Keratinocyte (primary cell): ENCODE measurements at regions not wholly inside any gene's neighbourhood (a gene's known extent, or its start where the extent isn't known, plus 50 kb on each side); places are given as distances from the start of the nearest gene placed in this dataset.

ENCODE experiments used
- DNase-seq: peaks from one replicate; pipeline ENCODE4 v3.0.0-alpha.2; 2011; ENCODE audit warnings: low read depth, missing footprints, low spot score
- FAIRE-seq: peaks from 2 replicates; lab custom pipeline; 2011; peaks lifted over from hg19 to GRCh38; lab: Jason Lieb, UNC
- H2AFZ ChIP-seq: 2 replicates; pipeline ENCODE4 v1.6.0; 2012; ENCODE audit warnings: low read length, control low read depth, inconsistent platforms; ENCODE audit not compliant: control insufficient read depth
- H3K27ac ChIP-seq: 2 replicates; pipeline ENCODE4 v1.5.1; 2011; ENCODE audit warnings: low read length; ENCODE audit not compliant: control insufficient read depth, insufficient read depth
- H3K27me3 ChIP-seq: 3 replicates; pipeline ENCODE4 v1.6.0; 2011; ENCODE audit warnings: low read length; ENCODE audit not compliant: control insufficient read depth, insufficient read depth; ENCODE audit errors: extremely low read depth
- H3K36me3 ChIP-seq, 2 experiments: 2 replicates in 1 of 2; 3 replicates in 1 of 2; pipeline ENCODE4 v1.5.1; 2011; ENCODE audit warnings: low read length in 2 of 2, mild to moderate bottlenecking in 1 of 2; ENCODE audit not compliant: control insufficient read depth in 2 of 2, insufficient read depth in 2 of 2; ENCODE audit errors: extremely low read depth in 1 of 2
- H3K4me1 ChIP-seq: 3 replicates; pipeline ENCODE4 v1.5.1; 2011; ENCODE audit warnings: low read length; ENCODE audit not compliant: control insufficient read depth, insufficient read depth; ENCODE audit errors: extremely low read depth
- H3K4me2 ChIP-seq: 3 replicates; pipeline ENCODE4 v1.6.0; 2011; ENCODE audit warnings: low read depth, low read length; ENCODE audit not compliant: control insufficient read depth, insufficient read depth; ENCODE audit errors: extremely low read depth
- H3K4me3 ChIP-seq, 3 experiments: fragments of 200-600 bp in 1 of 3; sonication (generic) in 1 of 3; 2 replicates in 2 of 3; 3 replicates in 1 of 3; pipeline ENCODE4 v1.5.1; 2011 to 2016; ENCODE audit warnings: low read length in 3 of 3, mild to moderate bottlenecking in 3 of 3, control low read depth in 2 of 3, inconsistent platforms in 1 of 3, low read depth in 1 of 3, mixed read lengths in 1 of 3, mixed run types in 1 of 3, moderate library complexity in 1 of 3; ENCODE audit not compliant: control insufficient read depth in 2 of 3, insufficient read depth in 2 of 3; ENCODE audit errors: extremely low read depth in 1 of 3
- H3K79me2 ChIP-seq: 2 replicates; pipeline ENCODE4 v1.6.0; 2012; ENCODE audit warnings: low read length; ENCODE audit not compliant: control insufficient read depth, insufficient read depth
- H3K9ac ChIP-seq: 3 replicates; pipeline ENCODE4 v1.6.0; 2011; ENCODE audit warnings: low read length; ENCODE audit not compliant: control insufficient read depth, insufficient read depth; ENCODE audit errors: extremely low read depth
- H3K9me1 ChIP-seq: 3 replicates; pipeline ENCODE4 v1.6.0; 2011; ENCODE audit warnings: low read length; ENCODE audit not compliant: control insufficient read depth, insufficient read depth; ENCODE audit errors: extremely low read depth
- H3K9me3 ChIP-seq: 2 replicates; pipeline ENCODE4 v1.5.1; 2012; ENCODE audit warnings: low read depth, low read length; ENCODE audit not compliant: control insufficient read depth
- H4K20me1 ChIP-seq: 3 replicates; pipeline ENCODE4 v1.6.0; 2011; ENCODE audit warnings: low read length; ENCODE audit not compliant: control insufficient read depth, insufficient read depth; ENCODE audit errors: extremely low read depth
- CTCF ChIP-seq, 3 experiments: IDR thresholded peaks in 1 of 3; conservative IDR thresholded peaks in 1 of 3; optimal IDR thresholded peaks in 1 of 3; 2 replicates in 2 of 3; 3 replicates in 1 of 3; pipeline versions ENCODE3 to v1.5.1; 2011; ENCODE audit warnings: low read length in 3 of 3, mild to moderate bottlenecking in 3 of 3, moderate library complexity in 2 of 3, control low read depth in 1 of 3, inconsistent platforms in 1 of 3; ENCODE audit not compliant: insufficient read depth in 2 of 3; ENCODE audit errors: extremely low read depth in 1 of 3
- EZH2 ChIP-seq: IDR thresholded peaks from one replicate; pipeline ENCODE4 v1.6.1; 2012; ENCODE audit warnings: inconsistent platforms, mild to moderate bottlenecking, low read length, moderate library complexity
- dilution Hi-C: fragments of 300-500 bp; cut with MboI; formaldehyde crosslinking; loops from one replicate; pipeline ENCODE4 v1.7.0; 2020; ENCODE audit warnings: low sequenced_read_pairs; ENCODE audit not compliant: extremely low pct_ligation_motif_present

DNA sequence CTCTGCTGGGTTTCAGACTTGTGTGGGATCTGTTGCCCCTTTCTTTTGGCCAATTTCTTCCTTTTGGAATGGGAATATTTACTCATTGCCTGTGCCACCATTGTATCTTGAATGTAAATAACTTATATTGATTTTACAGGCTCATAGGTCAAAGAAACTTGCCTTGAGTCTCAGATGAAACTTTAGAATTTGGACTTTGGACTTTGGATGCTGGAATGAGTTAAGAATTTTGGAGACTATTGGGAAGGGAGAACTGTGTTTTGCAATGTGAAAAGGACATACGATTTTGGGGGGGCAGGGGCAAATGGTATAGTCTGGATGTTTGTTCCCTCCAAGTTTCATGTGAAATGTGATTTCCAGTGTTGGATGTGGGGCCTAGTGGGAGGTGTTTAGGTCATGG is 62.6 kb upstream of the TNFRSF21 start:
- Histone ChIP-seq H3K9me3 (no peaks in the 10 kb centered on the region), H3K4me2 (no peak overlapping the region), H4K20me1 (no peaks in the 10 kb centered on the region), H3K27ac (no peak overlapping the region), H3K79me2 (no peaks in the 10 kb centered on the region), H3K36me3 (no peaks in the 10 kb centered on the region), H3K27me3 (no peaks in the 10 kb centered on the region), H3K9ac (no peak overlapping the region), H3K4me3 (no peak overlapping the region), H3K9me1 (no peaks in the 10 kb centered on the region), H3K4me1 (no peaks in the 10 kb centered on the region), H2AFZ (no peak overlapping the region)
- dilution Hi-C loops = no loop called here
- DNase-seq (no peak), FAIRE-seq (no peak)
- TF ChIP-seq CTCF (optimal IDR thresholded peaks at IDR 0.05 in 1 of 3, IDR thresholded peaks at IDR 0.05 in 1 of 3, conservative IDR thresholded peaks at IDR 0.05 in 1 of 3; ENCODE audit: extremely low read depth in 1 of 3, insufficient read depth in 2 of 3, low read length in 3 of 3) (no peak), EZH2 (no peak)

- TF ChIP-seq CTCF (optimal IDR thresholded peaks at IDR 0.05 in 1 of 3, IDR thresholded peaks at IDR 0.05 in 1 of 3, conservative IDR thresholded peaks at IDR 0.05 in 1 of 3; ENCODE audit: extremely low read depth in 1 of 3, insufficient read depth in 2 of 3, low read length in 3 of 3) = no peak
- TF ChIP-seq EZH2 = no peak
- Histone ChIP-seq H3K9me1 (no peaks in the 10 kb centered on the region), H3K9me3 (no peaks in the 10 kb centered on the region), H3K9ac (no peak overlapping the region), H3K4me3 (no peak overlapping the region), H4K20me1 (no peaks in the 10 kb centered on the region), H3K36me3 (no peaks in the 10 kb centered on the region), H3K4me2 (no peak overlapping the region), H3K79me2 (no peaks in the 10 kb centered on the region), H2AFZ (no peak overlapping the region), H3K27ac (no peak overlapping the region), H3K4me1 (no peaks in the 10 kb centered on the region), H3K27me3 (no peaks in the 10 kb centered on the region)
- no peak for FAIRE-seq
- dilution Hi-C loops = no loop called here
- no peak for DNase-seq
Observed at GRCh38 chr6:47375426-47375825, 65.7 kb upstream of the TNFRSF21 start.
